ENCODE measurements at regions not wholly inside any gene's neighbourhood (a gene's known extent, or its start where the extent isn't known, plus 50 kb on each side); places are given as distances from the start of the nearest gene placed in this dataset.

- TF ChIP-seq, protein P1, sequence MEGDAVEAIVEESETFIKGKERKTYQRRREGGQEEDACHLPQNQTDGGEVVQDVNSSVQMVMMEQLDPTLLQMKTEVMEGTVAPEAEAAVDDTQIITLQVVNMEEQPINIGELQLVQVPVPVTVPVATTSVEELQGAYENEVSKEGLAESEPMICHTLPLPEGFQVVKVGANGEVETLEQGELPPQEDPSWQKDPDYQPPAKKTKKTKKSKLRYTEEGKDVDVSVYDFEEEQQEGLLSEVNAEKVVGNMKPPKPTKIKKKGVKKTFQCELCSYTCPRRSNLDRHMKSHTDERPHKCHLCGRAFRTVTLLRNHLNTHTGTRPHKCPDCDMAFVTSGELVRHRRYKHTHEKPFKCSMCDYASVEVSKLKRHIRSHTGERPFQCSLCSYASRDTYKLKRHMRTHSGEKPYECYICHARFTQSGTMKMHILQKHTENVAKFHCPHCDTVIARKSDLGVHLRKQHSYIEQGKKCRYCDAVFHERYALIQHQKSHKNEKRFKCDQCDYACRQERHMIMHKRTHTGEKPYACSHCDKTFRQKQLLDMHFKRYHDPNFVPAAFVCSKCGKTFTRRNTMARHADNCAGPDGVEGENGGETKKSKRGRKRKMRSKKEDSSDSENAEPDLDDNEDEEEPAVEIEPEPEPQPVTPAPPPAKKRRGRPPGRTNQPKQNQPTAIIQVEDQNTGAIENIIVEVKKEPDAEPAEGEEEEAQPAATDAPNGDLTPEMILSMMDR (IDR thresholded peaks at IDR 0.05; ENCODE audit: low read depth, low read length, poor library complexity, severe bottlenecking), result no peak
- TF ChIP-seq EZH2phosphoT487 (IDR thresholded peaks at IDR 0.05; ENCODE audit: borderline replicate concordance, low read length), result no peak
Observed at GRCh38 chr14:70239802-70240201, 51.1 kb upstream of the SLC8A3 start.
